Kidney (tissue), 13 donors: ENCODE measurements at regions not wholly inside any gene's neighbourhood (a gene's known extent, or its start where the extent isn't known, plus 50 kb on each side); places are given as distances from the start of the nearest gene placed in this dataset.

Experiments used
- DNase-seq, 5 donors: peaks; one replicate each; pipeline ENCODE4 v3.0.0-alpha.2; 2013 to 2020
- FAIRE-seq: peaks from 2 replicates; lab custom pipeline; 2012; peaks lifted over from hg19 to GRCh38; lab: Jason Lieb, UNC
- H3K27ac ChIP-seq, 2 donors: one replicate each; pipeline ENCODE4 v1.7.0; 2013; ENCODE audit warnings: low read depth in 2 of 2, low read length in 2 of 2, inconsistent platforms in 1 of 2
- H3K27me3 ChIP-seq: one replicate; pipeline ENCODE4 v1.7.1; 2013; ENCODE audit warnings: low read length, inconsistent platforms; ENCODE audit not compliant: control insufficient read depth, insufficient read depth
- H3K36me3 ChIP-seq, 3 donors: one replicate each; pipeline versions ENCODE4 v1.7.0 to v1.7.1; 2013; ENCODE audit warnings: low read length in 3 of 3, control low read depth in 1 of 3, inconsistent platforms in 1 of 3; ENCODE audit not compliant: insufficient read depth in 3 of 3, control insufficient read depth in 2 of 3
- H3K4me1 ChIP-seq, 3 donors: one replicate each; pipeline versions ENCODE4 v1.7.0 to v1.7.1; 2013; ENCODE audit warnings: low read length in 3 of 3, inconsistent platforms in 1 of 3, low read depth in 1 of 3; ENCODE audit not compliant: control insufficient read depth in 2 of 3, insufficient read depth in 2 of 3
- H3K4me3 ChIP-seq, 3 donors: one replicate each; pipeline versions ENCODE4 v1.7.0 to v1.8.1; 2013; ENCODE audit warnings: low read length in 3 of 3, control low read depth in 1 of 3, inconsistent platforms in 1 of 3
- H3K9ac ChIP-seq, 3 donors: one replicate each; pipeline versions ENCODE4 v1.7.0 to v1.7.1; 2013; ENCODE audit warnings: low read length in 3 of 3, control low read depth in 1 of 3, inconsistent platforms in 1 of 3
- H3K9me3 ChIP-seq, 3 donors: one replicate each; pipeline versions ENCODE4 v1.7.0 to v1.7.1; 2013; ENCODE audit warnings: low read length in 3 of 3, control low read depth in 1 of 3, inconsistent platforms in 1 of 3; ENCODE audit not compliant: control insufficient read depth in 2 of 3, insufficient read depth in 1 of 3
- intact Hi-C: fragments of 100-400 bp; cut with DNase I; formaldehyde crosslinking; loops from one replicate; pipeline ENCODE4 v1.11.1; 2022
- TF ChIP-seq, protein P1 (sequence below): IDR thresholded peaks from 3 replicates; pipeline ENCODE4 v1.5.1; 2012; ENCODE audit warnings: mild to moderate bottlenecking, moderate library complexity, borderline replicate concordance; ENCODE audit not compliant: insufficient read depth; ENCODE audit errors: extremely low read depth
- donor health status: control.
- donor health status: control.
- donor health status: control.
- donor health status: control.
- donor health status: control.
- donor health status: DM: yes; HTN: yes; CAD: no.
- donor health status: Normal renal cell carcinoma (clear cell type).

DNA sequence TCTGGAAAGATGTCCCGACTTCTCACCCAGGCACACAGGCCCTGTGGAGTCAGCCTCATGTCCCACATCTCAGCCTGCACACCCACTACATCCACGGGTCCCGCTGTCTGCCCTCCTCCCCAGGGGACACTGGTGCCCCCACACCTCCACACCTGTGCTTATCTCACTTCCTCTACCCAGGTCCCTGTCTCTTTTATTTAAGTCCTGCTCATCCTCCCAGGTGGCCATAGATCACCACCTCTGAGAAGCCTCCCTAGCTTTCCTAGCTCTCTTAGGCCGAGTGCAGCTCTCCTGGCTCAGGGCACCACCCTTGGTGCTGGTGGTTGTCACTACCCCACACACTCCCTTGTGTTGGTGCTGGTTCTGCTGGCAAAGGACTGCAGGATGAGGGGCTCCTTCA, 143.6 kb upstream of the PITX1 start:
- Histone ChIP-seq H3K27me3 (no peaks in the 10 kb centered on the region), H3K4me1 (no peaks in the 10 kb centered on the region), H3K4me3 (no peak overlapping the region), H3K9me3 (no peaks in the 10 kb centered on the region), H3K27ac (no peak overlapping the region), H3K36me3 (no peaks in the 10 kb centered on the region), H3K9ac (no peak overlapping the region)
- intact Hi-C loops: no loop called here
- FAIRE-seq (no peak), DNase-seq (peak in 1 of 5 donors; percentile 41)
- TF ChIP-seq, protein P1, sequence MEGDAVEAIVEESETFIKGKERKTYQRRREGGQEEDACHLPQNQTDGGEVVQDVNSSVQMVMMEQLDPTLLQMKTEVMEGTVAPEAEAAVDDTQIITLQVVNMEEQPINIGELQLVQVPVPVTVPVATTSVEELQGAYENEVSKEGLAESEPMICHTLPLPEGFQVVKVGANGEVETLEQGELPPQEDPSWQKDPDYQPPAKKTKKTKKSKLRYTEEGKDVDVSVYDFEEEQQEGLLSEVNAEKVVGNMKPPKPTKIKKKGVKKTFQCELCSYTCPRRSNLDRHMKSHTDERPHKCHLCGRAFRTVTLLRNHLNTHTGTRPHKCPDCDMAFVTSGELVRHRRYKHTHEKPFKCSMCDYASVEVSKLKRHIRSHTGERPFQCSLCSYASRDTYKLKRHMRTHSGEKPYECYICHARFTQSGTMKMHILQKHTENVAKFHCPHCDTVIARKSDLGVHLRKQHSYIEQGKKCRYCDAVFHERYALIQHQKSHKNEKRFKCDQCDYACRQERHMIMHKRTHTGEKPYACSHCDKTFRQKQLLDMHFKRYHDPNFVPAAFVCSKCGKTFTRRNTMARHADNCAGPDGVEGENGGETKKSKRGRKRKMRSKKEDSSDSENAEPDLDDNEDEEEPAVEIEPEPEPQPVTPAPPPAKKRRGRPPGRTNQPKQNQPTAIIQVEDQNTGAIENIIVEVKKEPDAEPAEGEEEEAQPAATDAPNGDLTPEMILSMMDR: no peak

- FAIRE-seq: no peak
- intact Hi-C loops: no loop called here
- H3K9ac ChIP-seq: no peak overlapping the region
- TF ChIP-seq, protein P1: no peak
- no peak overlapping the region for H3K27ac ChIP-seq
- H3K4me1 ChIP-seq: no peaks in the 10 kb centered on the region
- DNase-seq: peak in 1 of 5 donors; percentile 44
- H3K27me3 ChIP-seq: no peaks in the 10 kb centered on the region
- no peaks in the 10 kb centered on the region for H3K9me3 ChIP-seq
- H3K4me3 ChIP-seq: no peak overlapping the region
- no peaks in the 10 kb centered on the region for H3K36me3 ChIP-seq
These were observed 143.0 kb upstream of the PITX1 start for GRCh38 chr5:135176991-135177390.

- intact Hi-C loops: no loop called here
- FAIRE-seq (no peak), DNase-seq (no peak)
- TF ChIP-seq, protein P1: no peak
- H3K4me3 ChIP-seq: no peak overlapping the region
- no peaks in the 10 kb centered on the region for H3K27me3 ChIP-seq
- H3K9me3 ChIP-seq: no peaks in the 10 kb centered on the region
- H3K27ac ChIP-seq: no peak overlapping the region
- H3K36me3 ChIP-seq: no peaks in the 10 kb centered on the region
- H3K4me1 ChIP-seq: no peaks in the 10 kb centered on the region
- no peak overlapping the region for H3K9ac ChIP-seq
These were observed 140.5 kb upstream of the PITX1 start for GRCh38 chr5:135174315-135175096.
